ENCODE measurements at regions not wholly inside any gene's neighbourhood (a gene's known extent, or its start where the extent isn't known, plus 50 kb on each side); places are given as distances from the start of the nearest gene placed in this dataset.

- DNase-seq (ENCODE audit: low read depth), result no peak
- no peak for TF ChIP-seq CTCF (IDR thresholded peaks at IDR 0.05; ENCODE audit: control insufficient read depth, extremely low read depth, insufficient read depth)
- no peak overlapping the region for H3K4me3 ChIP-seq (ENCODE audit: low read depth, low read length)
Observed at GRCh38 chr15:61687124-61687523, 373.1 kb downstream of the VPS13C start.

DNA sequence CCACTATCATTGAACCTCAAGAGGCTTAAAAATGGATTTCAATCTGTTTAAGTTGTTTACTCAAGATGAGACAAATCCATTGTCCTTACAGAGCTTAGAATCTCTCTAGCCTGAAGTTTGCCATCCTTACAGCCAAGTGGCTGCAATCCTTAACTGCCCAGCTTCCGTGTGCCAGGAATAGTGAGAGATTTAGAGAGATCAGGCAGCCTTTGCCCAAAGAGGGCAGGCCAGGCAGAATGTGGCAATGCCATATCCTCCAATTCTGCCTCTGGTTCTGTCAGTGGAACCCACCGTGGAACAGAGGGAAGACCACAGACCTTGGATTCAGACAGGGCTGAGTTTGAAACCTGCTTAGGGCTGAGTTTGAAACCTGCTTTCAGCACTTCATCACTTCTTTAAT lies 374.3 kb downstream of the VPS13C start:
- no peak overlapping the region for H3K4me3 ChIP-seq (ENCODE audit: low read depth, low read length)
- no peak for TF ChIP-seq CTCF (IDR thresholded peaks at IDR 0.05; ENCODE audit: control insufficient read depth, extremely low read depth, insufficient read depth)
- no peak for DNase-seq (ENCODE audit: low read depth)

DNA sequence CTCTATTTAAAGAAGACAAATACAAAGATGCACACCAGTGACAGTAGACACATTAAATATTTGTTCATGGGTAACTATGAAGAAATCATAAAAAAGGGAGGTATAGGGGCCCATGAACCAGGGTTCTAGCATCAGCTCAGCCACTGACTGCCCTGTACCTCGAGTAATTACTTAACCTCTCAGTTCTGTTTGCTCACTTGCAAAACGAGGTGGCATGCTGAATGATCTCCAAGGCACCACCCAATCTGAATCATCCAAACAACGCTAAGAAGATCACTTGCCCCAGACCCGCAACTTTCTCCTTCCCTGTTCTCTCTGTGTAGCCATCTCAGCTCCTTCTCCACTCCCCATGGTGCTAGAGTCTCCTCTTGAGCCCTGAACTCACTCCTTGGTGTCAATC lies 374.7 kb downstream of the VPS13C start:
- no peak for DNase-seq (ENCODE audit: low read depth)
- no peak for TF ChIP-seq CTCF (IDR thresholded peaks at IDR 0.05; ENCODE audit: control insufficient read depth, extremely low read depth, insufficient read depth)
- no peak overlapping the region for H3K4me3 ChIP-seq (ENCODE audit: low read depth, low read length)

GRCh38 chr15:61684749-61685467 lies 375.3 kb downstream of the VPS13C start:
- no peak for TF ChIP-seq CTCF (IDR thresholded peaks at IDR 0.05; ENCODE audit: control insufficient read depth, extremely low read depth, insufficient read depth)
- no peak overlapping the region for H3K4me3 ChIP-seq (ENCODE audit: low read depth, low read length)
- no peak for DNase-seq (ENCODE audit: low read depth)

DNA sequence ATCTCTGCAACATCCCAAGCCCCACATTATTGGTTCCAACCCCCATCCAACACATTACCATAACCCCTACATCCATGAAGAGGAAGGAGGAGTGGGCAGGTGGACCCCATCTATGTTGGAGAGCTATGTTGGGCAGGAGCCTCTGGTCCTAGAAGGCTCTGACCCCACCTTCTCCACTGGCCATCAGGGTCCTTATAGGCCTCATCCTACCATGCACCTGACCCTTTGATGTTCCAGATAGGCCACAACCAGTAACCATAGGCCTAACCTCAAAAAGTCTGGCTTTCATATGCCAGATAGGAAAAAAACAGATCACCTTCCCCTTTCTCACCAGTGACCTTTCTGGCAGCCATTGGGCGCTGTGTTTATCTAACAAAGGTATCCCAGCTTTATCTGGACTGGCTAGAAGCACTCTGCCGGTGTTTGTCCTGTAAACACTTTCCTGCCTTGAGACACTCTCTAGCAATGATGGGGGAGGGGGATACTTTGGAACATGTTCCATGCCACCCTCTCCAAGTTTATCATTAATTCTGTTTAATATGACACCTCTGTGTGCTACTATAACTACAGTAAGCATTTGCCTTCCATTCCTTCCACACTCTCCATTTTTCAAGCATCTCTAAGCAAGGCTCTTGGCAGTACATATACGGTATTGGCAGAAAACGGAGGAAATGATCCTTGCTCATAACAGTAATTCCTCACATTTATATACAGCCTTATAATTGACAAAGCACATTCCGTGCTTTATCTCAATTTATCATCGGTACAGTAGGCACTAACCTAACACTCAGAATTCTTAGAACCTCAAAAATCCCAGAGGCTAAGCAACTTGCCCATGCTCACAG lies 377.1 kb downstream of the VPS13C start:
- DNase-seq (ENCODE audit: low read depth), result peak; percentile 96
- no peak for TF ChIP-seq CTCF (IDR thresholded peaks at IDR 0.05; ENCODE audit: control insufficient read depth, extremely low read depth, insufficient read depth)

DNA sequence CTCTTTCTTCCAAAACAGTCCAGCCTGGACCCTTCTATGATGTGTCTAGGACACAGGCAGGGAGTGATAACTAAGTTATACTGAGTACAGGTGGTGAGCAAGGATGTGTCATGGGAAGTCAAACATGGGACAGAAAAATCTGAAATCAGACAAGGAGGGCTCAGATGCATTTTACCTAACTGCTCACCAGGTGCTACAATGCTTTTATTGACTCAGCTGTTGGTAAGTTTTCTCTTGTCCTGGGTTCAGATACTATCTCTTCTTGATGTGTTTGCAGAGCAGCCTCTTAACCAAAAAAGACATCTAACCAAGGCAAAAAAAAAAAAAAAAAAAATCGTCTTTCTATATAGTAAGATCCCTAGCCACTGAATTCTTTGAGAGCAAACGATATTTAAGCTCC lies 378.6 kb downstream of the VPS13C start:
- H3K4me3 ChIP-seq (ENCODE audit: low read depth, low read length), result no peak overlapping the region
- DNase-seq (ENCODE audit: low read depth), result peak; percentile 81

More for the DNA sequence above, 377.1 kb downstream of the VPS13C start:
- H3K4me3 ChIP-seq (ENCODE audit: low read depth, low read length), result no peak overlapping the region

More for the DNA sequence above, 378.6 kb downstream of the VPS13C start:
- TF ChIP-seq CTCF (IDR thresholded peaks at IDR 0.05; ENCODE audit: control insufficient read depth, extremely low read depth, insufficient read depth), result no peak
